ENCODE measurements at regions not wholly inside any gene's neighbourhood (a gene's known extent, or its start where the extent isn't known, plus 50 kb on each side); places are given as distances from the start of the nearest gene placed in this dataset.

DNA sequence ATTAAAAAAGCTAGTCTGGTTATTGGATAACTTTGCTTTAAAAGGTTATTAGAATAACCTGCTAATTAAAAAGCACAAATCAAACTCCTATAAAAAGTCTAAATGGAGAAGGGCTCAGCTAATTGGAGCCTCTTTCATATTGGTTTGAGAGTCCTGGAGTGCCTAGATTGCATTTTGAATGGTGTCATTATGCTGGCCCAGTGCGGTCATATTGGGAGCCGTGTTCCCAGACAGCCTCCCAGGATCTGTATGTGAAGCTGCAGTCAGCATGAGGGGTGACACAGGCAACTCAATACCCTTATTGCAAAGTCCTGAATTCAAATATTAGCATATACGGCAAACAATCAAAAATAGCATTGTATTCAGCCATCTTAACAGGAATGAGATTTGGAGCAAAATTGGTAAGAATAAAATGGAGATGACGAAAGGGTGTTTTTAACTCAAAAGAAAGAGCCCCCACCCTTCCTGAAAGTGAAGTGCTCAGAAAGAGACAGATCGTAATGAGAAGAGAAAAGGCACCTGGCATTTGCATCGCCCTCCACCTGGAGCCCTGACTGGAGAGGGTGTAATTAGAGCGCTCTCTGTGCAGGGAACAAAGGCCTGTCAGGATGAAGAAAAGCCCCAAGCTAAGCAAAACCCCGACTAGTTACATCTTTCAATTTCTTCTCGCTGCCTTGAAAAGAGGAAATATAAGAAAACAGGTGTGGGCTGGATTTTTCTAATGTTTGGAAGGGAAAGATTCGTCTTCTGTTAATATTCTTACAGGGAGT lies 621.0 kb upstream of the ADAMTS16 start:
- DNase-seq (ENCODE audit: low read depth in 2 of 2), result no peak

GRCh38 chr5:4520559-4520958 lies 619.6 kb upstream of the ADAMTS16 start:
- no peak for DNase-seq (ENCODE audit: low read depth in 2 of 2)

- no peak for DNase-seq (ENCODE audit: low read depth in 2 of 2)
Measured at GRCh38 chr5:4523038-4523437, 617.1 kb upstream of the ADAMTS16 start.

DNA sequence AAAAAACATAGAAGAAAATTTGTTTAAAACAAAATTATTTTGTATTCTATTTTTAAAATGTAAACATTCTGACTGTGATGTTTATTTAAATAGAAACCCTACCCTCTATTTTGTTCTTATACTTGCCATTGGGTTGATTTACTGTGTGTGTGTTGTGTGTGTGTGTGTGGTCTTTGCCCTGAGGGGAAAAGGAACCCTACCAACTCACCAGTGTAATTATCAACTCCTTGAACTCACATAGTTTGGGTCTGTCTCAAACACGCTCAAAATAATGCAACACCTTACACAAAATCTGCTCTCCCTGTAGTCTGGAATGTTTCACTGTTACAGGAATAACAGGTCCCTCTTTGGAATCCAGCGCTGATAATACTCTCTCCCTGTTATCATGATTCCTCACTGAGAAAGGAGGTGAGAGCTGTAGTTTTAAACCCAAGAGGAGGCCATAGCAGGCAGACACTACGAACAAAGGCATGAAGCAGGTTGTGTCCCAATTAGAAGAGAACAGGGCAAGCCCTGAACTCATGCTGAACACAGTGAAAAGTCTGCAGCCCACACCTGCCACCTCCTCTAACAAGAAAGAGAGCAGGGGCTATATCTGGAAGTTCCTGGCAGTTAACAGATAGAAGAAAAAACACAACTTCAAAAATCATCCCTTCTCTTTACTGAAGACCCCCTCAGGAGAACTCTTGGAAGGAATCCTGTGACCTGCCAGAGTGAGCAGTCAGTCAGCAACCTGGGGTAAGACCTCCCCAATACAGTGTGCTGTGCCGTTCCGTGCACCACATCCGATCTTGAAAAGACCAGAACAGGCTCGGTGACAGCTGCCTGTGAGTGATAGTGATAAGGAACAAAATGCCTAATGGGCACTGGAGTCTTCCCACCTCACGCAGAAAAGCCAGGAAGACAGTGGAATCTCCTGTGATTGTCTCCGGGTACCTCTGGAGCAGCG lies 608.1 kb upstream of the ADAMTS16 start:
- no peak for DNase-seq (ENCODE audit: low read depth in 2 of 2)

- DNase-seq (ENCODE audit: low read depth in 2 of 2), result no peak
Measured at GRCh38 chr5:4532705-4533080, 607.4 kb upstream of the ADAMTS16 start.

DNA sequence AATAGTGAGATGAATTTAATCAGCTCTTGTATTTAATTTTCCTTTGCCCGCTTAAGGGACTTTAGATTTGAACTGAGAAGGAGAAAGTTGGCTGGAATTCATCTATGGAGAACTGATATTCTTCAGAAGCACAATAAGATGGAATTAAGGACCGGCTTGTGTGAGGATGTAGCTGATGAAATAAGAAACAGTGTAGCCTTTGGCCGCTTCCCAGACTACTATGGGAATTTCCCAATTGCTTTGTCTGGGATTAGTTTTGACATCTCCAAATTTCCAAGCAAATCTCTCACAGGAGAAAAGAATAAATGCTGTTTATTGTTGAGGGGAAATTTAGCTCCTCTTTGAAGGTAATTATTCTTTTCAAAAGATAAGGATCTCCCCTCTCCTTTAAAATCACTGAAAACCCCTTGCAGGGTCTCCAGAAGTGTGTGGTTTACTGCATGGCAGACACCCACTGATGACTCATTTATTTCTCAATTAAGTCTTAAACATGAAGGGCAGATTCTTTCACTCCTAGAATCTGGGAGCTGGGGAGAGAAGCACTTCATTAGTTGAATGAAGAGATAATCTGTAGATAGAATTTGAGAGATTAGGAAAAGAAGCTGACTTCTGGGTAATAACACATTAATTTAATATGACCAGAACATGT lies 606.5 kb upstream of the ADAMTS16 start:
- no peak for DNase-seq (ENCODE audit: low read depth in 2 of 2)

GRCh38 chr5:4537489-4537888 lies 602.6 kb upstream of the ADAMTS16 start:
- no peak for DNase-seq (ENCODE audit: low read depth in 2 of 2)

DNA sequence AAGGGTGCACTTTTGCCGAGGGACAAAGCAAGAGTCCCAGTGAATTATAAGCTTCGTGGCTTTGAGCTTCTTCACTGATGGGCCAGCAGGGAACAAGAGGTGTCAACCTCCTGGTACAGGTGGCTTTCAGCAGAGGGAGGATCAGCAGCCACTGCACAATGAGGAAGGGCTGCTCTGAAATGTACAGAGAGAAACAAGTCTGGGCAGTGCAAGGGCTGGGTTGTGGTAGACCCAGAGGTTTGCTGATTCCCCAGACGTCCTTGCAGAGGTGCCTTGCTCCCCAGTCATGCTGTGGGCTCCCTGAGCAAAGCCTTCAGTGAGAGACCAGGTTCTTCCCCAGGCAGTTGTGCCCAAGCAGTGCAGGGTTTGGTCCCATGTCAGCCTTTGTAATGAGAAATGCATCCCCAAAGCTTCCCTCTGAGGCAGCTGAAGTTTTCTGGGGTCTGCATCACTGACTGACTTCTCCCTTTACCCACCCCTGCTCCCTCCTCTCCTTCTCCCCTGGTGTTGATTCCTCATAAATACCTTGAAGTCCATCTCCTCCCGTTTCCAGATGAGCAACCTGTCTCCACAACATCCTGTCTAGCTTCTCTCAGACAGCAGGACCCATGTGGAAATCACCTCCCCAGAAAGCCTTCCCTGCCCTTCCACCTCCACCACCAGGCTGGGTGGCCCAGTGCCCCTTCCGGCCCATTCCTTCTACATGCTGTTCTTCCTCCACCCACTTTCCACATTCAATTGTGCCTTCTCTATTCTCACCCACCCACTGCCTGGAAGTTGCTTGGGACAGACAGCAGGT lies 599.6 kb upstream of the ADAMTS16 start:
- no peak for DNase-seq (ENCODE audit: low read depth in 2 of 2)

- no peak for DNase-seq (ENCODE audit: low read depth in 2 of 2)
Measured at GRCh38 chr5:4541334-4541733, 598.8 kb upstream of the ADAMTS16 start.

GRCh38 chr5:4542145-4542778 lies 597.9 kb upstream of the ADAMTS16 start:
- DNase-seq (ENCODE audit: low read depth in 2 of 2), result no peak

DNA sequence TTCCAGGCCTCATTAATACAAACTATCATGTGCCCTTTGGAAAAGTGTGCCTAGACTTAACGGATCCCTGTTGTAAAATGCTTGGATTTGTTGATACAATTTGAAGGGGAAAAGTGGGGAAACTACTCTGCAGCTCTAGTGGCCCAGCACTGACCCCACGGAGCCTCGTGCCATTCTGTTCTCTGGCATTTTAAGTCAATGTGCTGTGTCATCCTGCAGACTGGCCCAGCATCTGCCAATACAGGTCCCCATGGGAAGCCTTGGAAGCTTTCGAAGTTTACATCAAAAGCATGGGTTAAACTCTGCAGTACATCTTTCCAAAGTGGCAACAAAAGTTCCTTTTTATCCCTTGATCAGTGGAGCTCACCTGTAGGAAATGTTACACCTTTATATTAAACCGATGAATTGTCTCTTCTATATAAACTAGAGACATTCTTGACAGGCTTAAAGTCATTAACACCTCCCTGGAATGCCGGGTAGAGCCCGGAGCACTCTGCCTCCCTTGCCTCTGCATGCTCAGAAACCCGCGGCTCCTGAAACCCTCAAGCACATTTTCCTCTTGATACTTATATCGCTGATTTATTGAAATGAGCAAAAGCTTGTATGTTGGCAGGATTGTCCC lies 596.0 kb upstream of the ADAMTS16 start:
- DNase-seq (ENCODE audit: low read depth in 2 of 2), result no peak

DNA sequence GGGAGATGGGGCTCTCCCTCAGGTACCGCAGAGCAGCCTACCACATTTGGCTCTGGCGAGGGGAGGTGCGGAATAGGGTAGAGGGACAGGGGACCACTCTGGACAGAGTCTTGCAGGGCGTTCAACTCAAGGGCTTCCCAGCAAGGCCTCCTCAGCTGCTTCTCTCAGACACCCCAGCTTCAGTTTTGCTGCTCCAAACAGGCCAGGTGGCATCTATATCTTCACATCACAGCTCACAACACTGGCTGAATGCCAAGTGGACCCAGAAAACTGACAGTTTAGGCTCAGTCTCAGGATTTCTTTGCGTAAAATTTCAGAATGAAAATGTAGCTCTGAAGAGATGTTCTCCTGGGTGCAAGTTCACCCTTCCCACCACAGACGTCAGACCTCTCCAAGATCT lies 592.6 kb upstream of the ADAMTS16 start:
- DNase-seq (ENCODE audit: low read depth in 2 of 2), result no peak

- DNase-seq (ENCODE audit: low read depth in 2 of 2), result no peak
Measured at GRCh38 chr5:4548341-4548740, 591.8 kb upstream of the ADAMTS16 start.

GRCh38 chr5:4549351-4549750 lies 590.8 kb upstream of the ADAMTS16 start:
- DNase-seq (ENCODE audit: low read depth in 2 of 2), result no peak

DNA sequence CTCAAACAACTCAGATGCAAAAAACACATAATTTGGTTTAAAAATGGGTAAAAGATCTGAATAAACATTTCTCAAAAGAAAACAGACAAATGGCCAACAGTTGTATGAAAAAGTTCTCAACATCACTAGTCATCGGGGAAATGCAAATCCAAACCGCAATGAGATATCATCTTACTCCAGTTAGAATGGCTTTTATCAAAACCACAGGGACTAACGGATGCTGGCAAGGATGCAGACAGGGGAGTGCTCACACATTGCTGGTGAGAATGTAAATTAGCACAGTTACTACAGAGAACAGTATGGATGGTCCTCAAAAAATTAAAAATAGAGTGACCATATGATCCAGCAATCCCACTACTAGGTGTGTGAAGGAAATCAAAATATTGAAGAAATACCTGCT lies 589.1 kb upstream of the ADAMTS16 start:
- DNase-seq (ENCODE audit: low read depth in 2 of 2), result no peak

GRCh38 chr5:4553130-4553529 lies 587.0 kb upstream of the ADAMTS16 start:
- no peak for DNase-seq (ENCODE audit: low read depth in 2 of 2)

DNA sequence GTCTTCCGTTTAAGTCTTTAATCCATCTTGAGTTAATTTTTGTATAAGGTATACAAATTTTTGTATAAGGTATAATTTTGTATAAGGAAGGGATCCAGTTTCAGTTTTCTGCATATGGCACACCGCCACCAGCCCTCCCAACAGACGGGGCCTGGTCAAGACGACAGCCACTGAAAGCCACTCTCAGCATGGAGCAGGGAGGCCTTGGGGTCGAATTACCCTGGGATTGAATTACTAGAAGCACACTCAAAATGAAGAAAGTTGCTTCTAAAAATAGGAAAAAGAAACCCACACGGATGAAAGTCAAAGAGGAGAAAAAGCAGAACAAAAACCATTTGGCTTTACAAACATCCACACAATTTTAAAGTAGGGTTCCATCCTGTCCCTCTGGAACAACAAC lies 586.2 kb upstream of the ADAMTS16 start:
- no peak for DNase-seq (ENCODE audit: low read depth in 2 of 2)

- no peak for DNase-seq (ENCODE audit: low read depth in 2 of 2)
Measured at GRCh38 chr5:4555725-4556285, 584.3 kb upstream of the ADAMTS16 start.

- no peak for DNase-seq (ENCODE audit: low read depth in 2 of 2)
Measured at GRCh38 chr5:4561403-4561802, 578.7 kb upstream of the ADAMTS16 start.

DNA sequence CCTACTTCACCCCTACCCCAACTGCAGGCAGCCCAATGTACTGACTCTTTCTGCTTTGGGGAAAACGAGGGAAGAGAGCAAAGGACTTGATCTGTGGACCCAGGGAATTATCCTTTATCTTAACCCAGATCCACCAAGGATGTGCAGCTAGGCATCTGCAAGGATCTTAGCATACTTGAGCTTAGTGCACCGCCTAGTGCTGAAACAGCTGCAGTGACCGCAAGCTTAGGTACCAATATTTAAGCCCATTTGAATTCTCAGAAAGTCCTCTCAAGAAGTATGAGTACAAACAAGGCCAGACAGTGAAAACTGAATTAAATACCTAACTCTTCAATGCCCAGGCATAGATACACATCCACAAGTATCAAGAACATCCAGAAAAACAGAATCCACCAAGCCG lies 576.7 kb upstream of the ADAMTS16 start:
- no peak for DNase-seq (ENCODE audit: low read depth in 2 of 2)

Measured in stimulated activated CD4-positive, alpha-beta T cell treated with anti-CD3 and anti-CD28 coated beads, Interleukin-15, amount 100 ng/mL, for 48 hours (primary cell).